ENCODE measurements at regions not wholly inside any gene's neighbourhood (a gene's known extent, or its start where the extent isn't known, plus 50 kb on each side); places are given as distances from the start of the nearest gene placed in this dataset.

GRCh38 chr6:119922814-119923213, 573.3 kb upstream of the MAN1A1 start:
- Histone ChIP-seq H3K4me3 (no peak overlapping the region), H3K4me1 (no peaks in the 10 kb centered on the region), H3K27ac (no peak overlapping the region), H3K9me3 (no peaks in the 10 kb centered on the region), H3K36me3 (no peaks in the 10 kb centered on the region), H3K27me3 (no peaks in the 10 kb centered on the region), H3K9ac (ENCODE audit: low read depth in 2 of 2, low read length in 2 of 2) (no peak overlapping the region)
- no peak for TF ChIP-seq CTCF (IDR thresholded peaks at IDR 0.05)
- DNase-seq, result no peak
- intact Hi-C loops (cut with DNase I), result no loop called here

- Histone ChIP-seq H3K9ac (ENCODE audit: low read depth in 2 of 2, low read length in 2 of 2) (no peak overlapping the region), H3K27me3 (no peaks in the 10 kb centered on the region), H3K9me3 (no peaks in the 10 kb centered on the region), H3K4me3 (no peak overlapping the region), H3K36me3 (no peaks in the 10 kb centered on the region), H3K4me1 (no peaks in the 10 kb centered on the region), H3K27ac (no peak overlapping the region)
- TF ChIP-seq CTCF (IDR thresholded peaks at IDR 0.05), result no peak
- DNase-seq, result no peak
- intact Hi-C loops (cut with DNase I), result no loop called here
Observed at GRCh38 chr6:119921491-119922010, 572.0 kb upstream of the MAN1A1 start.

DNA sequence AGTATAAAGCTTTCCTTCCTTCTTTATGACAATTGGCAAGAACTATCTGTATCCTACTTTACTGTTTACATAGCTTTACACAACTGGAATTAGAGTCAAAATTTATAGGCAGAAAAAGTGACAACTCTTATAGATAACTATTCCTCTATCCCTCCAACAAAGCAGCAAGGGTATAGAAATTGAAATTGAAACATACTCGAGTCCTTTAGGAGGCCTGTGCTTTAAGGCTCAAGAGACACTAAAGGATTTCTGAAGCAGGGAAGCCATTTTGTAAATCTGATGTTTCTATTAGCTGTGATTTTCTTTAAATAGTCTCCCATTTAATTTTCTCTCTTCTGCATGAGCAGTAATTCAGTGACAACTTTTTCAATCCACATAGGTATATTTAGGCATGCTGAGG, 567.6 kb upstream of the MAN1A1 start:
- no peaks in the 10 kb centered on the region for H3K36me3 ChIP-seq
- H3K4me3 ChIP-seq, result no peak overlapping the region
- no peak for TF ChIP-seq CTCF (IDR thresholded peaks at IDR 0.05)
- no peak for DNase-seq
- H3K9me3 ChIP-seq, result no peaks in the 10 kb centered on the region
- no peaks in the 10 kb centered on the region for H3K4me1 ChIP-seq
- no peaks in the 10 kb centered on the region for H3K27me3 ChIP-seq
- intact Hi-C loops (cut with DNase I), result no loop called here
- H3K9ac ChIP-seq (ENCODE audit: low read depth in 2 of 2, low read length in 2 of 2), result no peak overlapping the region
- H3K27ac ChIP-seq, result no peak overlapping the region

GRCh38 chr6:119915971-119916370, 566.4 kb upstream of the MAN1A1 start:
- no peaks in the 10 kb centered on the region for H3K4me1 ChIP-seq
- H3K9ac ChIP-seq (ENCODE audit: low read depth in 2 of 2, low read length in 2 of 2), result no peak overlapping the region
- H3K9me3 ChIP-seq, result no peaks in the 10 kb centered on the region
- H3K36me3 ChIP-seq, result no peaks in the 10 kb centered on the region
- intact Hi-C loops (cut with DNase I), result no loop called here
- no peak for TF ChIP-seq CTCF (IDR thresholded peaks at IDR 0.05)
- no peak overlapping the region for H3K4me3 ChIP-seq
- DNase-seq, result no peak
- H3K27me3 ChIP-seq, result no peaks in the 10 kb centered on the region
- no peak overlapping the region for H3K27ac ChIP-seq

- Histone ChIP-seq H3K36me3 (no peaks in the 10 kb centered on the region), H3K4me3 (no peak overlapping the region), H3K27me3 (no peaks in the 10 kb centered on the region), H3K9ac (ENCODE audit: low read depth in 2 of 2, low read length in 2 of 2) (no peak overlapping the region), H3K9me3 (no peaks in the 10 kb centered on the region), H3K4me1 (no peaks in the 10 kb centered on the region), H3K27ac (no peak overlapping the region)
- TF ChIP-seq CTCF (IDR thresholded peaks at IDR 0.05), result no peak
- no peak for DNase-seq
- intact Hi-C loops (cut with DNase I), result no loop called here
Observed at GRCh38 chr6:119908157-119908556, 558.6 kb upstream of the MAN1A1 start.

DNA sequence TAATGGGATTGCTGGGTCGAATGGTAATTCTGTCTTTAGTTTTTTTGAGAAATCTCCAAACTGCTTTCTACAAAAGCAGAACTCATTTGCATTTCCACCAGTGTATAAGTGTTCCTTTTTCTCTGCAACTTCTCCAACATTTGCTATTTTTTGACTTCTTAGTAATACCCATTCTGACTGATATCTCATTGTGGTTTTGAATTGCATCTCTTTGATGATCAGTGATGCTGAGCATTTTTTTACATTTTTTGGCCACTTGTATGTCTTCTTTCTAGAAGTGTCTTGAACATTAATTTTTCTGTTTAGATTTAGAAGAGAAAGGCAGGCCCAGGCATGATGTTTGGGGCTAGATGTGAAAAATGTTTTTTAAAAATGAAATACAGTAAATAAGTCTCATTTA, 553.1 kb upstream of the MAN1A1 start:
- Histone ChIP-seq H3K9ac (ENCODE audit: low read depth in 2 of 2, low read length in 2 of 2) (no peak overlapping the region), H3K9me3 (no peaks in the 10 kb centered on the region), H3K27ac (no peak overlapping the region), H3K4me1 (no peaks in the 10 kb centered on the region), H3K4me3 (no peak overlapping the region), H3K27me3 (no peaks in the 10 kb centered on the region), H3K36me3 (no peaks in the 10 kb centered on the region)
- no peak for DNase-seq
- intact Hi-C loops (cut with DNase I), result no loop called here
- no peak for TF ChIP-seq CTCF (IDR thresholded peaks at IDR 0.05)

Measured in colonic mucosa (tissue), 4 donors.